CD14-positive monocyte (primary cell): ENCODE measurements at regions not wholly inside any gene's neighbourhood (a gene's known extent, or its start where the extent isn't known, plus 50 kb on each side); places are given as distances from the start of the nearest gene placed in this dataset.

Experiments used
- DNase-seq, 3 donors: peaks; one replicate each; pipeline ENCODE4 v3.0.0-alpha.2; 2011 to 2022
- H2AFZ ChIP-seq: 2 replicates; pipeline ENCODE4 v1.6.0; 2012; ENCODE audit warnings: mild to moderate bottlenecking, low read depth, low read length, inconsistent platforms; ENCODE audit not compliant: insufficient read depth, poor library complexity, severe bottlenecking
- H3K27ac ChIP-seq, 2 donors: 1 replicate in 1 of 2; 2 replicates in 1 of 2; pipeline ENCODE4 v1.5.1; 2012 to 2013; ENCODE audit warnings: low read length in 2 of 2, control low read depth in 1 of 2, inconsistent platforms in 1 of 2, low read depth in 1 of 2, mild to moderate bottlenecking in 1 of 2
- H3K27me3 ChIP-seq, 2 donors: one replicate each; pipeline versions ENCODE4 v1.6.0 to v1.6.1; 2011 to 2013; ENCODE audit warnings: low read length in 2 of 2; ENCODE audit not compliant: control insufficient read depth in 2 of 2, insufficient read depth in 2 of 2
- H3K36me3 ChIP-seq, 2 donors: replicated peaks in 1 of 2; 1 replicate in 1 of 2; 2 replicates in 1 of 2; pipeline versions ENCODE4 v1.5.1 to v1.6.1; 2012 to 2013; ENCODE audit warnings: low read length in 2 of 2, control low read depth in 1 of 2, inconsistent platforms in 1 of 2, mild to moderate bottlenecking in 1 of 2; ENCODE audit not compliant: insufficient read depth in 2 of 2, control insufficient read depth in 1 of 2
- H3K4me1 ChIP-seq, 2 donors: 1 replicate in 1 of 2; 2 replicates in 1 of 2; pipeline versions ENCODE4 v1.5.1 to v1.6.1; 2012 to 2013; ENCODE audit warnings: low read length in 2 of 2, control low read depth in 1 of 2, inconsistent platforms in 1 of 2, mild to moderate bottlenecking in 1 of 2, moderate library complexity in 1 of 2; ENCODE audit not compliant: insufficient read depth in 2 of 2, control insufficient read depth in 1 of 2
- H3K4me2 ChIP-seq: replicated peaks from 2 replicates; pipeline ENCODE3; 2012; ENCODE audit warnings: low read length, moderate library complexity, mild to moderate bottlenecking; ENCODE audit not compliant: poor library complexity, severe bottlenecking; ENCODE audit errors: extremely low read depth
- H3K4me3 ChIP-seq, 3 experiments: fragments of 200-600 bp in 1 of 3; sonication (generic) in 1 of 3; replicated peaks in 1 of 3; 1 replicate in 2 of 3; 2 replicates in 1 of 3; pipeline ENCODE4 v1.5.1; 2011 to 2013; ENCODE audit warnings: low read length in 3 of 3, mild to moderate bottlenecking in 3 of 3, control low read depth in 2 of 3, low read depth in 2 of 3, inconsistent platforms in 1 of 3, moderate library complexity in 1 of 3
- H3K79me2 ChIP-seq: 2 replicates; pipeline ENCODE4 v1.6.0; 2012; ENCODE audit warnings: mild to moderate bottlenecking, control low read depth, inconsistent platforms, low read length, moderate library complexity; ENCODE audit not compliant: insufficient read depth
- H3K9ac ChIP-seq: 2 replicates; pipeline ENCODE4 v1.6.0; 2017; ENCODE audit warnings: low read length, mild to moderate bottlenecking; ENCODE audit not compliant: insufficient read depth, poor library complexity, severe bottlenecking
- H3K9me3 ChIP-seq, 2 donors: replicated peaks in 1 of 2; 1 replicate in 1 of 2; 2 replicates in 1 of 2; pipeline versions ENCODE4 v1.5.1 to v1.6.1; 2012 to 2013; ENCODE audit warnings: low read length in 2 of 2, control low read depth in 1 of 2; ENCODE audit not compliant: control insufficient read depth in 1 of 2, insufficient read depth in 1 of 2
- H4K20me1 ChIP-seq: 2 replicates; pipeline ENCODE4 v1.6.0; 2012; ENCODE audit warnings: mild to moderate bottlenecking, low read length, control low read depth, moderate library complexity; ENCODE audit not compliant: insufficient read depth
- H3K27ac Mint-ChIP-seq, 7 donors: one replicate each; pipeline ENCODE4 v1.8.0; 2020; ENCODE audit warnings: mild to moderate bottlenecking in 7 of 7, mixed read lengths in 7 of 7, moderate library complexity in 6 of 7, inconsistent platforms in 2 of 7
- H3K27me3 Mint-ChIP-seq, 3 donors: one replicate each; pipeline ENCODE4 v1.8.0; 2021 to 2022; ENCODE audit warnings: low read depth in 3 of 3, mild to moderate bottlenecking in 3 of 3, mixed read lengths in 3 of 3, moderate library complexity in 3 of 3, inconsistent platforms in 1 of 3
- H3K36me3 Mint-ChIP-seq, 2 donors: one replicate each; pipeline ENCODE4 v1.8.0; 2020; ENCODE audit warnings: mixed read lengths in 2 of 2, inconsistent platforms in 1 of 2, mild to moderate bottlenecking in 1 of 2
- H3K4me1 Mint-ChIP-seq: one replicate; pipeline ENCODE4 v1.8.0; 2020; ENCODE audit warnings: mild to moderate bottlenecking, mixed read lengths
- H3K4me3 Mint-ChIP-seq, 2 donors: one replicate each; pipeline ENCODE4 v1.8.0; 2020; ENCODE audit warnings: mild to moderate bottlenecking in 2 of 2, mixed read lengths in 2 of 2, moderate library complexity in 1 of 2
- H3K9me3 Mint-ChIP-seq, 7 donors: one replicate each; pipeline ENCODE4 v1.8.0; 2020 to 2022; ENCODE audit warnings: mixed read lengths in 7 of 7, mild to moderate bottlenecking in 6 of 7, moderate library complexity in 6 of 7, inconsistent platforms in 2 of 7
- CTCF ChIP-seq: fragments of 200-600 bp; IDR thresholded peaks from one replicate; pipeline ENCODE4 v1.8.0; 2022; ENCODE audit warnings: antibody characterized with exemption, mild to moderate bottlenecking
- WGBS: methylation state at CpG from one replicate; pipeline ENCODE4 v1.1.5; 2013; ENCODE audit warnings: missing lambda C conversion rate; ENCODE audit not compliant: insufficient coverage; 5-methylcytosine and 5-hydroxymethylcytosine counted together
- intact Hi-C, 2 donors: fragments of 100-400 bp; cut with micrococcal nuclease; formaldehyde crosslinking; loops; one replicate each; pipeline versions ENCODE4 v1.15.0 to v1.15.1; 2023

- WGBS, result no CpG with 5 or more reads among the region's 2 CpGs
- Histone ChIP-seq H3K9me3 (no peaks in the 10 kb centered on the region), H3K27me3 (no peaks in the 10 kb centered on the region), H3K9ac (no peak overlapping the region), H3K4me2 (no peak overlapping the region), H4K20me1 (no peaks in the 10 kb centered on the region), H2AFZ (no peak overlapping the region), H3K4me1 (peaks cover 3 to 10% of the 10 kb centered on the region in 2 donors), H3K27ac (no peak overlapping the region), H3K79me2 (no peaks in the 10 kb centered on the region), H3K4me3 (no peak overlapping the region), H3K36me3 (no peaks in the 10 kb centered on the region)
- intact Hi-C loops, result no loop called here
- H3K27ac Mint-ChIP-seq, result no peak overlapping the region
- H3K4me1 Mint-ChIP-seq, result peaks cover 15% of the 10 kb centered on the region
- H3K36me3 Mint-ChIP-seq, result no peaks in the 10 kb centered on the region
- H3K27me3 Mint-ChIP-seq, result peaks cover 2 to 6% (median 4%) of the 10 kb centered on the region in 3 donors
- DNase-seq, result no peak
- no peak for TF ChIP-seq CTCF
- peaks cover 0 to under 1% (median 0%) of the 10 kb centered on the region in 7 donors for H3K9me3 Mint-ChIP-seq
- no peak overlapping the region for H3K4me3 Mint-ChIP-seq
Observed at GRCh38 chr9:571741-572140, 269.8 kb upstream of the DMRT1 start.

GRCh38 chr9:573691-574410, 267.6 kb upstream of the DMRT1 start:
- Histone ChIP-seq H3K27ac (no peak overlapping the region), H3K9ac (no peak overlapping the region), H4K20me1 (no peaks in the 10 kb centered on the region), H3K4me1 (no peaks in the 10 kb centered on the region), H3K9me3 (no peaks in the 10 kb centered on the region), H3K79me2 (no peaks in the 10 kb centered on the region), H3K27me3 (no peaks in the 10 kb centered on the region), H3K4me2 (no peak overlapping the region), H3K4me3 (no peak overlapping the region), H2AFZ (no peak overlapping the region), H3K36me3 (no peaks in the 10 kb centered on the region)
- Mint-ChIP-seq H3K27ac (no peak overlapping the region), H3K9me3 (peaks cover 0 to 7% (median 5%) of the 10 kb centered on the region in 7 donors), H3K27me3 (peaks cover 2 to 8% (median 6%) of the 10 kb centered on the region in 3 donors), H3K4me1 (peaks cover 4% of the 10 kb centered on the region), H3K36me3 (no peaks in the 10 kb centered on the region), H3K4me3 (no peak overlapping the region)
- DNase-seq, result no peak
- intact Hi-C loops, result no loop called here
- no peak for TF ChIP-seq CTCF
- WGBS, result 100% methylated on average over 3 of the region's 10 CpGs
